NT2/D1 (cell line): ENCODE measurements at regions not wholly inside any gene's neighbourhood (a gene's known extent, or its start where the extent isn't known, plus 50 kb on each side); places are given as distances from the start of the nearest gene placed in this dataset.

Experiments
- YY1 ChIP-seq: IDR thresholded peaks from 2 replicates; pipeline ENCODE4 v1.6.1; 2011; ENCODE audit not compliant: insufficient read length, insufficient read depth
- ZNF274 ChIP-seq: IDR thresholded peaks from 2 replicates; pipeline ENCODE4 v1.6.1; 2011; ENCODE audit warnings: mild to moderate bottlenecking, low read depth, low read length

DNA sequence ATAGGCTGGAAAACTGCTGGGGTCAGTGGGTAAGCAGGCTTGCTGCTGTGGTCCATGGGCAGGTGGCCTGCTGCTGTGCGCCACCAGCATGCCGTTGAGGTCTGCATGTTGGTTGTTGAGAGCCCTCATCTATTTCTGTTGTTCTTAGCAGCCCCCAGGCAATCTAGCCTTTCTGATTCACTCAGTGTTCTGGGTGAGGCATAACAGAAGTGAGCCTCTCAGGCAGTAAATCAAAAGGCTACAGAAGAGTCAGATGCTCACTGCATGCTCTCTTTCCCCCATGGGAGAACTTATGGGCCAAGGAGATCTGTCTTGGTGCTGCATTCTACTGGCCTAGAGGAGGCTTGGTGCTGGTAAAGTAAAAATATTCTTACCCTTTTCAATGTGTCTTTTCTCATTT is 67.8 kb upstream of the ATP10A start:
- TF ChIP-seq YY1 (no peak), ZNF274 (no peak)
